ENCODE measurements at regions not wholly inside any gene's neighbourhood (a gene's known extent, or its start where the extent isn't known, plus 50 kb on each side); places are given as distances from the start of the nearest gene placed in this dataset.
"Not testable (repeated sequence)": the region's sequence is repeated elsewhere in the genome, so short reads cannot be mapped to it uniquely, and the experiment has no call there.

DNA sequence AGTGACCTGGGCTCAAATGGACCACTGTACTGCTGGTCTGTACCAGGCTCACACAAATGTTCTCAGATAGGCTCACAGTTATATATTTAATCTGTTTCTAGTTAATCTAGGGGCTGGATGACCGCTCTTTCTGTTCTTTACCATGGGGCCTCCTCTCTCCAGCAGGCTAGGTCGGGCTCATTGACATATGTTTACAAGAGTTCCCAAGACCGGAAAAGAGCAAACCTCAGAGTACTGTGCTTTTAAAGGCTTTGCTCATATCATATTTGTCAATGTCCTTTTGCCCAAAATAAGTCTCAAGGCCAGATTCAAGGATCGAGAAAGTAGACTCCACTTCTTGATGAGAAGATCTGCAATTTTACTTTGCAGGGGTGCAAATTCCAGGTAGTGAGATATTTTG, 348.0 kb upstream of the EPHA6 start:
- H4K12ac ChIP-seq (ENCODE audit: low read depth, low read length), result no peak overlapping the region
- H4K8ac ChIP-seq (ENCODE audit: low read depth, low read length), result no peak overlapping the region
- H3K79me1 ChIP-seq (ENCODE audit: low read length), result no peaks in the 10 kb centered on the region
- no peak overlapping the region for H2BK120ac ChIP-seq (ENCODE audit: insufficient read depth, low read length, poor library complexity)
- H3K23ac ChIP-seq (ENCODE audit: low read length), result no peak overlapping the region
- no peak overlapping the region for H3K27ac ChIP-seq (ENCODE audit: low read depth, low read length)
- no peaks in the 10 kb centered on the region for H3K9me3 ChIP-seq (ENCODE audit: insufficient read depth, low read depth, low read length)
- no peak overlapping the region for H2BK5ac ChIP-seq (ENCODE audit: low read depth, low read length, poor library complexity)
- no peak for DNase-seq
- H3K4ac ChIP-seq (ENCODE audit: low read depth, low read length), result no peak overlapping the region
- no CpG with 5 or more reads among the region's 4 CpGs for WGBS (ENCODE audit: extremely low coverage, insufficient coverage, insufficient read length)
- no peak overlapping the region for H3K4me2 ChIP-seq (ENCODE audit: low read length)
- no peak overlapping the region for H2BK12ac ChIP-seq (ENCODE audit: low read length)
- no peaks in the 10 kb centered on the region for H3K4me1 ChIP-seq (ENCODE audit: control insufficient read depth in 1 of 2, insufficient read depth in 2 of 2, low read length in 2 of 2)
- no peaks in the 10 kb centered on the region for H3K36me3 ChIP-seq (ENCODE audit: control insufficient read depth in 1 of 2, insufficient read depth in 2 of 2, low read length in 2 of 2)
- H3K18ac ChIP-seq (ENCODE audit: low read length), result no peak overlapping the region
- H2AK5ac ChIP-seq (ENCODE audit: low read length), result no peak overlapping the region
- no peak overlapping the region for H3K4me3 ChIP-seq (ENCODE audit: low read depth, low read length)
- H3K27me3 ChIP-seq (ENCODE audit: insufficient read depth, low read length), result no peaks in the 10 kb centered on the region
- H2AFZ ChIP-seq (ENCODE audit: insufficient read depth, low read length, poor library complexity), result no peak overlapping the region
- H3K14ac ChIP-seq (ENCODE audit: low read length), result no peak overlapping the region
- no peak overlapping the region for H4K91ac ChIP-seq (ENCODE audit: low read depth, low read length)
- H3K9ac ChIP-seq (ENCODE audit: low read length), result no peak overlapping the region
- H3K79me2 ChIP-seq (ENCODE audit: control insufficient read depth, insufficient read depth, low read length, poor library complexity), result no peaks in the 10 kb centered on the region

DNA sequence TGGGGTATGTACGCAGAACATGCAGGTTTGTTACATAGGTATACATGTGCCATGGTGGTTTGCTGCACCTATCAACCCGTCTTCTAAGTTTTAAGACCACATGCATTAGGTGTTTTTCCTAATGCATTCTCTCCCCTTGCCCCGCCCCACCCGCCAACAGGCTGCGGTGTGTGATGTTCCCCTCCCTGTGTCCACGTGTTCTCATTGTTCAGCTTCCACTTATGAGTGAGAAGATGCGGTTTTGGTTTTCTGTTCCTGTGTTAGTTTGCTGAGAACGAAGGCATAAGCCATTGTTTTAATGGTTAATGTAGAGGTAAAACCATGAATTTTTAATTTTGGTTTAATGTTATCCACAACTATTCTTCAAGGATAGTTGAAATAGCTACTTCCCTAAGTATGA, 346.8 kb upstream of the EPHA6 start:
- H2AFZ ChIP-seq (ENCODE audit: insufficient read depth, low read length, poor library complexity), result no peak overlapping the region
- no CpG with 5 or more reads among the region's 8 CpGs for WGBS (ENCODE audit: extremely low coverage, insufficient coverage, insufficient read length)
- H3K4me2 ChIP-seq (ENCODE audit: low read length), result no peak overlapping the region
- H3K27ac ChIP-seq (ENCODE audit: low read depth, low read length), result no peak overlapping the region
- H2BK12ac ChIP-seq (ENCODE audit: low read length), result no peak overlapping the region
- H3K79me2 ChIP-seq (ENCODE audit: control insufficient read depth, insufficient read depth, low read length, poor library complexity), result no peaks in the 10 kb centered on the region
- no peak overlapping the region for H3K18ac ChIP-seq (ENCODE audit: low read length)
- no peak overlapping the region for H3K4ac ChIP-seq (ENCODE audit: low read depth, low read length)
- H3K4me3 ChIP-seq (ENCODE audit: low read depth, low read length), result no peak overlapping the region
- no peak overlapping the region for H2BK120ac ChIP-seq (ENCODE audit: insufficient read depth, low read length, poor library complexity)
- H4K12ac ChIP-seq (ENCODE audit: low read depth, low read length), result no peak overlapping the region
- H4K8ac ChIP-seq (ENCODE audit: low read depth, low read length), result no peak overlapping the region
- H3K9ac ChIP-seq (ENCODE audit: low read length), result no peak overlapping the region
- H3K9me3 ChIP-seq (ENCODE audit: insufficient read depth, low read depth, low read length), result no peaks in the 10 kb centered on the region
- no peaks in the 10 kb centered on the region for H3K4me1 ChIP-seq (ENCODE audit: control insufficient read depth in 1 of 2, insufficient read depth in 2 of 2, low read length in 2 of 2)
- no peaks in the 10 kb centered on the region for H3K27me3 ChIP-seq (ENCODE audit: insufficient read depth, low read length)
- no peak overlapping the region for H4K91ac ChIP-seq (ENCODE audit: low read depth, low read length)
- no peak overlapping the region for H2AK5ac ChIP-seq (ENCODE audit: low read length)
- H3K79me1 ChIP-seq (ENCODE audit: low read length), result no peaks in the 10 kb centered on the region
- H3K36me3 ChIP-seq (ENCODE audit: control insufficient read depth in 1 of 2, insufficient read depth in 2 of 2, low read length in 2 of 2), result no peaks in the 10 kb centered on the region
- DNase-seq, result no peak
- no peak overlapping the region for H2BK5ac ChIP-seq (ENCODE audit: low read depth, low read length, poor library complexity)
- H3K23ac ChIP-seq (ENCODE audit: low read length), result no peak overlapping the region
- H3K14ac ChIP-seq (ENCODE audit: low read length), result no peak overlapping the region

DNA sequence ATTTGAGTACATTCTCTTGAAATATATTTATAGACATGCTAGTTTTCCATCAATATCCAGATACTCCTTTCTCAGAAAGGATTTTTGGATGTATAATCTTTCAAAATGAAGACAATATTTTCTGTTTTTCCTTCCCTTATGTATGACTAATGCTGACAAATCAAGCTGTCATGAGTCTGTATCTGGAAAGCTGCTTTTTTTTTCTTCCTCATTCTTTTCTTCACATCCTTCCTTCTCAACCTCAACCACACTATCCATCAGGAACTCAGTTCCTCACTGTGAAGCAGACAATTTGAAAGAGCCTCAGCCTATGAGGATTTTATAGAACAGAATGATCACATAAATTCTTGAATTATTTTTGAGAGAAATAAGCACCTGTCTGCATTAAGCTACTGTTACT, 335.9 kb upstream of the EPHA6 start:
- H4K8ac ChIP-seq (ENCODE audit: low read depth, low read length), result no peak overlapping the region
- no peak overlapping the region for H2BK12ac ChIP-seq (ENCODE audit: low read length)
- H3K9me3 ChIP-seq (ENCODE audit: insufficient read depth, low read depth, low read length), result no peaks in the 10 kb centered on the region
- no peak overlapping the region for H3K23ac ChIP-seq (ENCODE audit: low read length)
- no peak for DNase-seq
- no peak overlapping the region for H2AK5ac ChIP-seq (ENCODE audit: low read length)
- no peaks in the 10 kb centered on the region for H3K79me2 ChIP-seq (ENCODE audit: control insufficient read depth, insufficient read depth, low read length, poor library complexity)
- no peak overlapping the region for H3K18ac ChIP-seq (ENCODE audit: low read length)
- H3K9ac ChIP-seq (ENCODE audit: low read length), result no peak overlapping the region
- no peak overlapping the region for H4K12ac ChIP-seq (ENCODE audit: low read depth, low read length)
- H3K4me1 ChIP-seq (ENCODE audit: control insufficient read depth in 1 of 2, insufficient read depth in 2 of 2, low read length in 2 of 2), result no peaks in the 10 kb centered on the region
- H2BK5ac ChIP-seq (ENCODE audit: low read depth, low read length, poor library complexity), result no peak overlapping the region
- H2BK120ac ChIP-seq (ENCODE audit: insufficient read depth, low read length, poor library complexity), result no peak overlapping the region
- no peak overlapping the region for H3K4me2 ChIP-seq (ENCODE audit: low read length)
- no peak overlapping the region for H3K4me3 ChIP-seq (ENCODE audit: low read depth, low read length)
- no peak overlapping the region for H3K4ac ChIP-seq (ENCODE audit: low read depth, low read length)
- H3K79me1 ChIP-seq (ENCODE audit: low read length), result no peaks in the 10 kb centered on the region
- no peak overlapping the region for H3K14ac ChIP-seq (ENCODE audit: low read length)
- H2AFZ ChIP-seq (ENCODE audit: insufficient read depth, low read length, poor library complexity), result no peak overlapping the region
- no peak overlapping the region for H4K91ac ChIP-seq (ENCODE audit: low read depth, low read length)
- H3K36me3 ChIP-seq (ENCODE audit: control insufficient read depth in 1 of 2, insufficient read depth in 2 of 2, low read length in 2 of 2), result no peaks in the 10 kb centered on the region
- no peak overlapping the region for H3K27ac ChIP-seq (ENCODE audit: low read depth, low read length)
- H3K27me3 ChIP-seq (ENCODE audit: insufficient read depth, low read length), result no peaks in the 10 kb centered on the region

DNA sequence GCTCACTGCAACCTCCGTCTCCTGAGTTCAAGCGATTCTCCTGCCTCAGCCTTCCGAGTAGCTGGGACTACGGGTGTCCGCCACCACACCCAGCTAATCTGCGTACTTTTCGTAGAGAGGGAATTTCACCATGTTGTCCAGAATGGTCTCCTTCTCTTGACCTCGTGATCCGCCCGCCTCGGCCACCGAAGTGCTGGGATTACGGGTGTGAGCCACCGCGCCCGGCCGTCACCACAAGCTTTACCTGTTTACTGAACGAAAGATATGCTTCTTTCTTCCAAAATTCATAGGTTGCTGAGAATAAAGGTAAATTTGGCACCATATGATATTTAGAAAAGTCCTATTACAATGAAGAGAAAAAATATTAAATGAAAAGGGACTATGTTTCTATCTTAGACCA, 333.5 kb upstream of the EPHA6 start:
- no CpG with 5 or more reads among the region's 18 CpGs for WGBS (ENCODE audit: extremely low coverage, insufficient coverage, insufficient read length)

DNA sequence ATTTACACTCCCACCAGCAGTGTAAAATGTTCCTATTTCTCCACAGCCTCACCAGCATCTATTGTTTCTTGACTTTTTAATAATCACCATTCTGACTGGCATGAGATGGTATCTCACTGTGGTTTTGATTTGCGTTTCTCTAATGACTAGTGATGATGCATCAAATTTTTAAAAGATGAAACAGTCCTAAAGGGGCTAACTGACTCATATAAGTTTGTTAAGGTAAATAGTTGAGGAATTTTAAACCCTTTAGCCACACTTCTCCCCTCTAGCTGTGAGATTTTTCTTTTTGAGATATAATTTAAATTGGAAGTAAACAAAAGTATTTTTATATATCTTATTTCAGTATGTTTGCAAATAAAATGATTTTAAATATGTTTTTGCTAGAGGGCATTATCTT, 331.2 kb upstream of the EPHA6 start:
- not testable (repeated sequence) for H3K79me1 ChIP-seq (ENCODE audit: low read length); H4K12ac ChIP-seq (ENCODE audit: low read depth, low read length); DNase-seq; H2AFZ ChIP-seq (ENCODE audit: insufficient read depth, low read length, poor library complexity); H4K91ac ChIP-seq (ENCODE audit: low read depth, low read length); H3K79me2 ChIP-seq (ENCODE audit: control insufficient read depth, insufficient read depth, low read length, poor library complexity); H2BK120ac ChIP-seq (ENCODE audit: insufficient read depth, low read length, poor library complexity); H2BK5ac ChIP-seq (ENCODE audit: low read depth, low read length, poor library complexity); H3K4me3 ChIP-seq (ENCODE audit: low read depth, low read length); H3K27me3 ChIP-seq (ENCODE audit: insufficient read depth, low read length); H2AK5ac ChIP-seq (ENCODE audit: low read length); H3K9me3 ChIP-seq (ENCODE audit: insufficient read depth, low read depth, low read length); H3K4me1 ChIP-seq (ENCODE audit: control insufficient read depth in 1 of 2, insufficient read depth in 2 of 2, low read length in 2 of 2); H4K8ac ChIP-seq (ENCODE audit: low read depth, low read length); H3K18ac ChIP-seq (ENCODE audit: low read length); H3K36me3 ChIP-seq (ENCODE audit: control insufficient read depth in 1 of 2, insufficient read depth in 2 of 2, low read length in 2 of 2); H3K27ac ChIP-seq (ENCODE audit: low read depth, low read length); H3K14ac ChIP-seq (ENCODE audit: low read length); H3K4ac ChIP-seq (ENCODE audit: low read depth, low read length); H2BK12ac ChIP-seq (ENCODE audit: low read length); H3K4me2 ChIP-seq (ENCODE audit: low read length); H3K23ac ChIP-seq (ENCODE audit: low read length); H3K9ac ChIP-seq (ENCODE audit: low read length)
- no CpG with 5 or more reads among the region's 1 CpG for WGBS (ENCODE audit: extremely low coverage, insufficient coverage, insufficient read length)

More for the DNA sequence above, 333.5 kb upstream of the EPHA6 start:
- no peak overlapping the region for H3K18ac ChIP-seq (ENCODE audit: low read length)
- H2AK5ac ChIP-seq (ENCODE audit: low read length), result no peak overlapping the region
- H2BK5ac ChIP-seq (ENCODE audit: low read depth, low read length, poor library complexity), result no peak overlapping the region
- H3K79me2 ChIP-seq (ENCODE audit: control insufficient read depth, insufficient read depth, low read length, poor library complexity), result no peaks in the 10 kb centered on the region
- no peak overlapping the region for H3K23ac ChIP-seq (ENCODE audit: low read length)
- H3K36me3 ChIP-seq (ENCODE audit: control insufficient read depth in 1 of 2, insufficient read depth in 2 of 2, low read length in 2 of 2), result no peaks in the 10 kb centered on the region
- no peak overlapping the region for H2BK120ac ChIP-seq (ENCODE audit: insufficient read depth, low read length, poor library complexity)
- H4K8ac ChIP-seq (ENCODE audit: low read depth, low read length), result no peak overlapping the region
- no peaks in the 10 kb centered on the region for H3K9me3 ChIP-seq (ENCODE audit: insufficient read depth, low read depth, low read length)
- no peak overlapping the region for H3K4me3 ChIP-seq (ENCODE audit: low read depth, low read length)
- no peak overlapping the region for H4K12ac ChIP-seq (ENCODE audit: low read depth, low read length)
- no peaks in the 10 kb centered on the region for H3K79me1 ChIP-seq (ENCODE audit: low read length)
- H3K4me2 ChIP-seq (ENCODE audit: low read length), result no peak overlapping the region
- no peak overlapping the region for H4K91ac ChIP-seq (ENCODE audit: low read depth, low read length)
- H3K27me3 ChIP-seq (ENCODE audit: insufficient read depth, low read length), result no peaks in the 10 kb centered on the region
- H3K4me1 ChIP-seq (ENCODE audit: control insufficient read depth in 1 of 2, insufficient read depth in 2 of 2, low read length in 2 of 2), result no peaks in the 10 kb centered on the region
- H3K27ac ChIP-seq (ENCODE audit: low read depth, low read length), result no peak overlapping the region
- H2AFZ ChIP-seq (ENCODE audit: insufficient read depth, low read length, poor library complexity), result no peak overlapping the region
- H3K4ac ChIP-seq (ENCODE audit: low read depth, low read length), result no peak overlapping the region
- no peak overlapping the region for H3K9ac ChIP-seq (ENCODE audit: low read length)
- H2BK12ac ChIP-seq (ENCODE audit: low read length), result no peak overlapping the region
- no peak for DNase-seq
- H3K14ac ChIP-seq (ENCODE audit: low read length), result no peak overlapping the region

Data from trophoblast cell (in vitro differentiated cells and primary cell).